SK-MEL-5 (cell line): ENCODE measurements at regions not wholly inside any gene's neighbourhood (a gene's known extent, or its start where the extent isn't known, plus 50 kb on each side); places are given as distances from the start of the nearest gene placed in this dataset.

Experiments
- DNase-seq: peaks from one replicate; pipeline ENCODE4 v3.0.0-alpha.2; 2016; ENCODE audit warnings: low read depth, low spot score
- in situ Hi-C: cut with HindIII; loops from 2 replicates; pipeline ENCODE4 v1.10.0; 2016; ENCODE audit warnings: low sequenced_read_pairs, high pct_unique_total_duplicates, low pct_unique_long_range_greater_than_20kb

GRCh38 chr13:33994198-33994597 is 176.2 kb downstream of the RFC3 start:
- in situ Hi-C loops, result no loop called here
- DNase-seq, result no peak

DNA sequence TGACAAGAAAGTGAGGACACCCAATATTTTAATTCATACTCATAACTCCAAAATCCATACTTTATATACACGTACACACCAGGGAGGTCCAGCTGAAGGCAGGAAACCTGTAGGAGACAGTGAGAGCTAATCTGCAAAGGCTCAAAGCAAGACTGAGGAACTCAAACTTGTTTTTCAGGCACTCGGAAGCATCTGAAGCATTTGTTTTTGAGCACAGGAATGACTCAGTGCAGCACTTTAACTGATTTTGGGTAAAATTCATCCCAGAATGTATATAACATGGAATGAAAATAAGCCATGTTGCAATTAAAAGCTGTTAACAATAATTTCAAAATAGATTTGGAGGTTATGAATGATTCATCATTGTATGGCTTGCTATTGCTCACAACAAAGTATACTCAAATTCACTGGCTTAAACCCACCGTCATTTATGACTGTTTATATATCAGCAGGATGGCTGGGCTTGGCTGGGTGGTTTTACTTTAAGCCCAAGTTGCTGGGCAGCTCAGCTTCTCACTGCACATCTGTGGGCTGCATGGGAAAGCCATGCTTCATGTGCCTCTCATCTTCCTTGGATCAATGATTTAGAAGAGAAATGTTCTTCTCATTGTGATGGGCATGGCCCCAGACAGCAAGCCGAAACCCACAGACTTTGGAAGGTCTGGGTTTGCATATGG is 177.0 kb downstream of the RFC3 start:
- in situ Hi-C loops, result no loop called here

GRCh38 chr13:33996636-33997035 is 178.7 kb downstream of the RFC3 start:
- no peak for DNase-seq
- in situ Hi-C loops, result no loop called here

More for the DNA sequence above, 177.0 kb downstream of the RFC3 start:
- no peak for DNase-seq

DNA sequence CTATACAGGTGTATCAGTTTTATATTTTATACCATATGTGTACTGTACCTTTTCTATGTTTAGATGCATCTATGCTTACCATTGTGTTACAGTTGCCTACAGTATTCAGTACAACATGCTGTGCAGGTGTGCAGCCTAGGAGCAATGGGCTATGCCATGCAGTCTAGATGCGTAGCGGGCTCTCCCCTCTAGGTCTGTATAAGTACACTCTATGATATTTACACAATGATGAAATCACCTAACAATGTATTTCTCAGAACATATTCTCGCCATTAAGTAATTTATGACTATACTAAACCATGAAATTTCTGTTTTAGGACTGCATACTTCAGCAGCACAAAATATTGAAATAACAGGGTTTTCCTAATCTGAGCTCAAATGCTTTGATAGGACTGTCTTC is 179.6 kb downstream of the RFC3 start:
- in situ Hi-C loops, result no loop called here
- no peak for DNase-seq

GRCh38 chr13:33999811-34000605 is 182.1 kb downstream of the RFC3 start:
- DNase-seq, result no peak
- in situ Hi-C loops, result no loop called here

DNA sequence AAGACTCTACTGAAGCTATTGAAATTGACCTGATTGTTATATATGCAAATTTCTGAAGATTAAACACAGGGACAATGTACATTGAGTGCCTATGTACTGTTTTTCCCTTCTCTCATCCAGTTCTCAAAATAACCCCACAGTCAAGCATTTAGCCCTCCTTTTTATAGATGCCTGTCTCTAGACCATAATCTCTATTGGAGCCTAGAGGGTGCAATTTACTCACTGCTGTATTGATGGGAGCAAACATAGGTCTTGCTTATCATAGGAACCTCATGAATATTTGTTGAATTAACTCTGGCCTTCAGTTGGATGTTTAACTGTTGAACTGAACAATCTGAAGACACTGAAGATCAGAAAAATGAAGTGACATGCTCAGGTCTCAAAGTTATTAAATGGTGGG is 183.0 kb downstream of the RFC3 start:
- DNase-seq, result no peak
- in situ Hi-C loops, result no loop called here

DNA sequence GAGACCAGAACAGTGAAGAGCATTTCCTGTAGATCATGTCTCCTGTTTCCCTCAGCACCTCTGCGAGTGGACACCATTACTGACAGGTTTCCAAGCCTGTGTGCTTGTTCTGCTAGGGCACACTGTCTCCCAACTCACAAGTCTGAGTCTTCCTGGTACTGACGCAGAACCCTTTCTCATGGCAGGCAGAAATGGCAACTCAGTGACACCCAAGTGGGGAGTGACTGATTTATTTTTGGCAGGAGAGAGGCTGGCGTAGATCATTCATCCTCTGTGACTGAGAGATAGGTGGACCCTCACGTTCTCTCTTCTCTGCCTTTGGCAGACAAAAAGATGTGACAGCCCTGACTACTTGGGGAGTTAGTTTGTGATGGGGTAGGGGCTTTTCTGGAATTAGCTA is 183.4 kb downstream of the RFC3 start:
- DNase-seq, result no peak
- in situ Hi-C loops, result no loop called here

DNA sequence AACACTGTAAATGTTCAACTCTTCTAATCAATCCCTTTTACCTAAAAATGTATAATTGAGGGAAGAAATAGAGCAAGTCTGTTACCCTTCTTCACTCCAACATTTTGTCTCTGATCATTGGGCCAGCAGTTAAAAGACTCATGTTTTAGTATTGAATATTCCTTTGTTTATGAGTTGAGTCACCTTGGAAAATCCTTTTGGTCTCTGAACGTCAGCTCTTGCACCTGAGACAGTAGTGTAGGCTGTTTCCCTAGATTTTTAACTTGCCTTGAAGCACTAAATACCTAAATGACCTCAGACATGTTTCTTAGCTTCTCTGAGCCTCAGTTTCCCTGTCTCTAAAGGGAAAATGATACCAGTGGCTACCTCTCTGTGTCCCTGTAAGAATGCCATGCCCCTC is 184.2 kb downstream of the RFC3 start:
- no peak for DNase-seq
- in situ Hi-C loops, result no loop called here

- DNase-seq, result no peak
- in situ Hi-C loops, result no loop called here
Observed at GRCh38 chr13:34002924-34003323, 185.0 kb downstream of the RFC3 start.

GRCh38 chr13:34003656-34004055 is 185.7 kb downstream of the RFC3 start:
- in situ Hi-C loops, result no loop called here
- no peak for DNase-seq

DNA sequence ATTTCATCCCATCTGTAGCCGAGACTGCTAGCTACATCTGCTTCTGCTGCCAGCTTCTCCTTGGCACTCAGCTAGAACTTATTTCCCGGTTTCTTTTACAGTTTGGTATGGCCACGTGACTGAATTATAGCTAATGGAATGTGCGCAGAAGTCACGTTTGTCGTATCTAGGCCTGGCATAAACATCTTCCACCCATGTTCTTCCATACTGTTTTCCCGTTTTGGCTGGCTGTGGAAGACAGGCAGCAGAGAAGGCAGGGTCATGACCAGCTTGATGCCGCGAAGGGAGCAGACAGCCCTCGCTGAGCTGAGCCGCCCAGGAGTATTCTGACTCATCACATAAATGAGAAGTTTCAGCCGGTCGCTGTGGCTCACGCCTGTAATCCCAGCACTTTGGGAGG is 186.7 kb downstream of the RFC3 start:
- no peak for DNase-seq
- in situ Hi-C loops, result no loop called here

DNA sequence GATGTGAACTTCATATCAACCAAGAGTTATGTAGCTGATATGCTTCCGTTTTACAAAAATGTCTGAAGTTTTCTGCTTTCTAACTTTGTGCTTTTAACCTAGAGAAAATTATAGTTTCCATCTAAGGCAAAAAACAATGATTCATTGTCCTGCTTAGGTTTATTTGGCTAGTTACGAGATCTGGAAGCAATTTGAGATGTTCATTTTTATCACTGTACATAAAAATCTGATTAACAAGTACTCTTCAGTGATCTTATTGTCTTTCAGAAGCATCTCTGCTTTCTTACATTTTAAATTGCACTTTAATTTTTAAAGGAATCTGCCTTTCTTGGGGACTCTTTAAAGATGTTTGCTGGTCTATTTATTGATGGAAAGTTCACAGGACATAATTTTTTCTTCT is 188.1 kb downstream of the RFC3 start:
- in situ Hi-C loops, result no loop called here
- DNase-seq, result no peak

- no peak for DNase-seq
- in situ Hi-C loops, result no loop called here
Observed at GRCh38 chr13:34011552-34012085, 193.7 kb downstream of the RFC3 start.

DNA sequence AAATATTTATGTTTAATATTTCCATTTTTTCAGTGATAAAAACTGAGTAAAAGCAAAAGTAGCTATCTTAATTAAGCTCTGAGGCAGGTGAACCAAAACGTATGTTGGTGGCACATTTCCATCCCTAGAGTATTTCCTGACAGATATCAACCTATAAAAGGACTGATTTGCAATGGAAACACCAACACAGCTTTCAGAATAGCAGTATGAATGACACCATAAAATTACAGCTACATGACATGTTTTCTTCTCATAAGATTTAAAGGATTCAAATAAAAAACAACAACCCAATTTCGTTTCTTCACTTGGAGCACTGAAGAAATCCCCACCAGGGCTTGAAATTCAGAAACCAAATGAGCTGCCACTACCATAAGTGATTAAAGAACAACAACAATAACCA is 194.4 kb downstream of the RFC3 start:
- in situ Hi-C loops, result no loop called here

GRCh38 chr13:34013061-34013460 is 195.1 kb downstream of the RFC3 start:
- in situ Hi-C loops, result no loop called here
- no peak for DNase-seq

More for the DNA sequence above, 194.4 kb downstream of the RFC3 start:
- no peak for DNase-seq

DNA sequence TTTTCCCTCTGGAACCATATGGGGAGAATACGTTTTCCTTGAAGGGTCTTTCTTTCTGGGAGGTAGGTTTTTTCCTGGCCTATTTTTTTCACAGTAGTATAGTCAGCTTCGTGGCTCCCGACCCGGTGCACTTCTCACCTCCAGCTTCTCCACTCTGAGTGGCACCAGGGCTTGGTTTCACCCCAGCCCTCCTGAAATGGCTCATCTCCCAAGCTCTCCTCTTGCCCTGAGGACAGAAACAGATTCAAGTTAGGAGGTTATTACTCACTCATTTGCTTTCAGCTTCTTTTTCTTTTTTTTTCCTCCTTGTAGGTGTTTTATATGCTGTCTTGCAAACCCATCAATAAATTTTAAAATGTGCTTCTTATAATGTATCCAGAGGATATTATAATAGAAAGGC is 199.3 kb downstream of the RFC3 start:
- DNase-seq, result no peak
- in situ Hi-C loops, result no loop called here

GRCh38 chr13:34019870-34020269 is 201.9 kb downstream of the RFC3 start:
- in situ Hi-C loops, result no loop called here
- no peak for DNase-seq

DNA sequence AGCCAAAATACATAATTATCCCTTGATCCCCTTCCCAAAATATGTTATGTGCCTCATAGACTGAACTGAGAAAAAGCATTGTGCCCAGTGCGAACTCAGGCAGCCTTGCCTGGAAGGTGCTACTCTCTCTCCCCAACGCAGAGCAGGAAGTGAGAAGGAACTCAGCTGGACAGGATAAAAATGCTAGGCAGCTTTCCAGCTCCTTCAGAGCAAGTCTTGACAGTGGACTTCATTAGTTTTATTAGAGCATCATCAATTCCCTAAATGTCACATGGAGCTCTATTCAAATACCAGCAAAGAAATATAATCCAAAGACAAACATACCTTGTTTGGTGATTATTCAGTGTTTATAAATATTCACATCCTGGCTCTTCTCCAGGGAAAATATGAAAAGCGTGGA is 202.4 kb downstream of the RFC3 start:
- in situ Hi-C loops, result no loop called here
- DNase-seq, result no peak

DNA sequence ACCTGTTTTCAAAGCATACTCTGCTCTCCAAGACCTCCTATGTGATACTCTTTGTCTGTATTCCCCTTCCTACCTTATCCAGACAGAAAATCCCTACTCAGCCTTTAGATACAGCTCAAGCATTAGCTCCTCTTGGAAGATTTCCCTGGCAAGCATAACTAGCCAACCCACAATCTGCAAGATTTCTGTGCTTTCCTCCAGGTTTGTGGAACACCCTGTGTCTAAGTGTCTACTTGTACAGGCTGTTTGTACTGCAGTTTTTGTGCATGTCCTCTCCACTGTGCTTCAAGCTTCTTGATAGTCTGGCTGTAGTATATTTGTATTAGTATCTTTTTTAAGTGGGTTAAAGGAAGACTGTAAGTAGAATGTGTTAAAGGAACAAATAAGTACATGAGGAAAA is 203.7 kb downstream of the RFC3 start:
- in situ Hi-C loops, result no loop called here
- no peak for DNase-seq
